Central memory CD8-positive, alpha-beta T cell (primary cell): ENCODE measurements at regions not wholly inside any gene's neighbourhood (a gene's known extent, or its start where the extent isn't known, plus 50 kb on each side); places are given as distances from the start of the nearest gene placed in this dataset.

Experiments
- ATAC-seq: fragments of 150-1000 bp; cut with Tn5 transposase; replicated peaks from 2 replicates; pipeline ENCODE4 v1.10.0; 2022; ENCODE audit warnings: mild to moderate bottlenecking, moderate FRiP score, moderate number of reproducible peaks; ENCODE audit not compliant: poor library complexity, severe bottlenecking; ENCODE audit errors: extremely low read depth
- DNase-seq, 2 donors: peaks; one replicate each; pipeline ENCODE4 v3.0.0; 2021; ENCODE audit warnings: low spot score in 2 of 2
- H3K27ac Mint-ChIP-seq: one replicate; pipeline ENCODE4 v1.8.0; 2022; ENCODE audit warnings: low read depth, mild to moderate bottlenecking, moderate library complexity, mixed read lengths
- H3K27me3 Mint-ChIP-seq: one replicate; pipeline ENCODE4 v1.8.0; 2022; ENCODE audit warnings: mixed read lengths
- H3K36me3 Mint-ChIP-seq: one replicate; pipeline ENCODE4 v1.8.0; 2022; ENCODE audit warnings: mild to moderate bottlenecking, moderate library complexity, mixed read lengths; ENCODE audit not compliant: insufficient read depth
- H3K4me1 Mint-ChIP-seq: one replicate; pipeline ENCODE4 v1.8.0; 2022; ENCODE audit warnings: mixed read lengths
- H3K4me3 Mint-ChIP-seq: one replicate; pipeline ENCODE4 v1.8.0; 2022; ENCODE audit warnings: mild to moderate bottlenecking, moderate library complexity, mixed read lengths
- H3K9me3 Mint-ChIP-seq: one replicate; pipeline ENCODE4 v1.8.0; 2022; ENCODE audit warnings: mixed read lengths

DNA sequence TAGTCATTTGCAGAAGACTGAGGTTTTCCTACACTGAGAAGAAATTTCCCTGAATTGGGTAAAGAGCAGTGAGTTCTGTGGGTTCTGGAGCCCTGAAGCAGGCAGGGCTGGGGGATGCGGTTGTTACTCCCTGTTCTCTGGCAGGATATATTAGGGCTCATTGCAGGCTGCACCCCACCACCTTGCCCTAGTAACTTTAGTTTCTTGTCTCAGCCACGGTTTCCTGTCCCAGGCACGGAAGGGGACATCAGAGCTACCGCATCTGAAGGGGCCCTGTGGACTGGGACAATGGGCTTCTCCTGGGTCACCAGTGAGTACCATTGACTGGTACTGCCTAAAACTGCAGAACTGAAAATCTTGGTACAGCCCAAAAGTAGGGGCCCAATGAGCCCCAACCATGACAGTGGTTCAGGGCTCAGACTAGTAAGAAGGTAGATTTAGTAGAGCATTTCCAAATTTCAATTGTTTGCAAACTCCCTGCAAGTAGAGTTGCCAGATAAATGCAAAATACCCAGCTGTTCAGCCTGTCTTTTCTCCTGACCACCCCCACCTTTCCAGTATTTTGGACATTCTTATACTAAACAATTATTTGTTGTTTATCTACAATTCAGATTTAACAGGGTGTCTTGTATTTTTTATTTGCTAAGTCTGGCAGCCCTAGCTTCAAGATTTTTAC lies 54.5 kb upstream of the EYA2 start:
- Mint-ChIP-seq H3K4me1 (no peaks in the 10 kb centered on the region), H3K9me3 (no peaks in the 10 kb centered on the region), H3K36me3 (no peaks in the 10 kb centered on the region), H3K27me3 (peaks cover 49% of the 10 kb centered on the region), H3K4me3 (no peak overlapping the region), H3K27ac (no peak overlapping the region)
- DNase-seq, result no peak
- ATAC-seq, result no peak
